Thyroid gland (tissue), 4 donors: ENCODE measurements at regions not wholly inside any gene's neighbourhood (a gene's known extent, or its start where the extent isn't known, plus 50 kb on each side); places are given as distances from the start of the nearest gene placed in this dataset.

Experiments used
- POLR2A ChIP-seq, 2 donors: fragments of 450-650 bp; IDR thresholded peaks; one replicate each; pipeline ENCODE4 v1.6.1; 2017; ENCODE audit warnings: antibody characterized with exemption in 2 of 2, mild to moderate bottlenecking in 2 of 2, moderate library complexity in 1 of 2
- TF ChIP-seq, protein P1 (sequence below), 6 experiments: fragments of 200-600 bp in 3 of 6; fragments of 450-650 bp in 3 of 6; sonication (generic) in 3 of 6; IDR thresholded peaks; one replicate each; pipeline ENCODE4 v1.5.1; 2016 to 2019; ENCODE audit warnings: antibody characterized with exemption in 6 of 6, mild to moderate bottlenecking in 2 of 6, inconsistent platforms in 1 of 6, moderate library complexity in 1 of 6

DNA sequence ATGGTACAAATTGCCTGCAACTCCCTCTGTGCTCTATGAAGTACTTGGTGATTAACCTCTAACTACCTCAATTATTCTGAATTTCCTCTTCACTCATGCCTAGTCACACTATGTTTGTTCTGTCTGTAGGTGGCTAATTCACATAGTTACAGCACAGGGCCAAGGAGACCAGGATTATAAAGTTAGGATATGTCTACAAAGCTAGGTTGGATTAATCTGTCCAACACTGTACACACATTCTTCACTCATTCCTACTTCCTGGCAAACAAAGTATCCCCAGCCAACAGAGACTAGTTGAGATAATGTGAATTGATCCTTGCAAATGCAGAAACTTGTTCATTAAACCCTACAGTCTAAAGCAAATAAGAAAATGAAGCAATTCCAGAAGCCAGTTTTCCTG, 269.8 kb downstream of the HACE1 start:
- TF ChIP-seq POLR2A (IDR thresholded peaks at IDR 0.05): no peak
- TF ChIP-seq, protein P1, sequence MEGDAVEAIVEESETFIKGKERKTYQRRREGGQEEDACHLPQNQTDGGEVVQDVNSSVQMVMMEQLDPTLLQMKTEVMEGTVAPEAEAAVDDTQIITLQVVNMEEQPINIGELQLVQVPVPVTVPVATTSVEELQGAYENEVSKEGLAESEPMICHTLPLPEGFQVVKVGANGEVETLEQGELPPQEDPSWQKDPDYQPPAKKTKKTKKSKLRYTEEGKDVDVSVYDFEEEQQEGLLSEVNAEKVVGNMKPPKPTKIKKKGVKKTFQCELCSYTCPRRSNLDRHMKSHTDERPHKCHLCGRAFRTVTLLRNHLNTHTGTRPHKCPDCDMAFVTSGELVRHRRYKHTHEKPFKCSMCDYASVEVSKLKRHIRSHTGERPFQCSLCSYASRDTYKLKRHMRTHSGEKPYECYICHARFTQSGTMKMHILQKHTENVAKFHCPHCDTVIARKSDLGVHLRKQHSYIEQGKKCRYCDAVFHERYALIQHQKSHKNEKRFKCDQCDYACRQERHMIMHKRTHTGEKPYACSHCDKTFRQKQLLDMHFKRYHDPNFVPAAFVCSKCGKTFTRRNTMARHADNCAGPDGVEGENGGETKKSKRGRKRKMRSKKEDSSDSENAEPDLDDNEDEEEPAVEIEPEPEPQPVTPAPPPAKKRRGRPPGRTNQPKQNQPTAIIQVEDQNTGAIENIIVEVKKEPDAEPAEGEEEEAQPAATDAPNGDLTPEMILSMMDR (IDR thresholded peaks at IDR 0.05): no peak
